HCEC 1CT (cell line): ENCODE measurements at regions not wholly inside any gene's neighbourhood (a gene's known extent, or its start where the extent isn't known, plus 50 kb on each side); places are given as distances from the start of the nearest gene placed in this dataset.
"Not testable (repeated sequence)": the region's sequence is repeated elsewhere in the genome, so short reads cannot be mapped to it uniquely, and the experiment has no call there.

Experiments
- DNase-seq: peaks from one replicate; pipeline ENCODE4 v3.0.0-alpha.2; 2017

DNA sequence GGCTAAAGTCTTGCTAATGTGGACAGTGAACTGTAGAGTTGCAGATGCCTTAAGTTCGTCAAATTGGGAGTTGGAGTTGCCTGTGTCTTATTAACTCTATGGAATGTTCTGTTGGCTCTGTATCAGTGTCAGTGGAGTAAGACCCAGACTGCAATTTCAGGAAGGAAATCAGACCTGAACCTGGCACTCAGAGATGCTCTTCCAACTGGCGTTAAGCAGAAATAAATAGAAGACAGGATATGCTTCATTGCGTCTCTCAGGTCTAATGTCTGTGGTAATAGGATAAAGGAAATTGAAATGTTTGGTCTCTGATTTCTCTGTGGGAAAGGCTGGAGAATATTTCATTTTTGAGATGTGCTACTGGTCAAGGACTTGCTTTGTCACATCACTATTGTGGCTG lies 846.7 kb upstream of the ID2 start:
- DNase-seq = no peak

DNA sequence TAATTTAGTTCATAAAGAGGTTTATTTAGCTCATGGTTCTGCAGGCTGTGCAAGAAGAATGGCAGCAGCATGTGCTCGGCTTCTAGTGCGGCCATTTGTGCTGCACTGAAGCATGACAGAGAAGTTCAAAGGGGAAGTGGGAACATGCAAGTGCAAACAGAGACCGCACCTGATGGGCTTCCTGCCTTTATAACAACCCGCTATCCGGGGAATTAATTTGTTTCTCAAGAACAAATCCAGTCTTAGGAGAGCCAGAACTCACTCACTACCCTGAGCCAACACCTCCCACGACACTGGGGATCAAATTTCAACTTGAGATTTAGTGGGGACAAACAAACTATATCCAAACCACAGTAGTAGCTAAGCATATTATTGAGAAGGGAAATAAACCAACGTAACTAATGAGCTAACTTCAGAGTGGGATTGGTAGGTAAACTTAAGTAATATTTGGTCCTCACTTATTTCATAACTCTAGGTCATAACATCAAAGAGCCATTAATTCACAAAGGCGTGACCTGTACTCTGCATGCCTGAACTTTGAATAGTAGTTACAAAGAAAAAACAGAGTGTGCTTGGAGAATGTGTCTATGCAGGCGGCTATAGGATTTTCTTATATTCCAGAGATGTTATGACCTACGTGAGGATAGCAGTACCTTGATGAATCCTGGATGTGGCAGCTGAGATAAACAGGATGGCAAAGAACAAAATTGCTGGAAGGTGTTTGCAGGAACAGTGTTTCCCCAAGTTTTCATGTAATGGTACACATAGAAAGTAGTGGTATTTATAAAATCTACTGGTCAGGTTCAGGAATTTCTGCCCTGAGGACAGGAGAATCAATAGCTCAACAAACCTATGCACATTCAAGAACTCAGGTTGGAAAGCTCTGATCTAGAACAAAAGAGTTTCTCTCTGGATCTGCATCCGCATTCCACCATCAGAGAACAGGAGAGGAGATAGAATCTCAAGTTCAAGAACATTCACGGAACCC lies 845.9 kb upstream of the ID2 start:
- no peak for DNase-seq

DNA sequence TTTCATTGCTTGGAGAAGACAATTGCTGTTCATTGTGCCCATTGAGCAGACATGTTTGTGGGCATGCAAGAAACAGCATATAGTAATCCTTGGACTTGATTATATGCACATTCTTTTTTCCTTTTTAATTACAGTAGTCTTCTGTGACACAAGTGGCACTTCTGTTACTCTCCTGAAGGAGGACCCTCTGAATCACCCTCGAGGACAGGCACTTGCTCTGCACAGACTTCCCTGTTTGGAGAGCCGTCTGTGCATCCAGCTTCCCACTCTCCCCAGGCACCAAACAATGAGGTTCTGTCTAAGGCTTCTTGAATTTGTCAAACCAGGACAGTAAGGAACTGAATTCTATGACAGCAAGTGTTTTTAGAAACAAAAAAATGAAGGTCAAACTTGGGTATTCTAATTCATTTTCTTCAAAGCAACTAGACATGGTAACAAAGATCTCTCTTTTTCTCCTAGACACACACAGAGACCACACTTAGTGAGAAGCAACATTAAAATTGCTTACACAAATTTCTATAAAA lies 844.6 kb upstream of the ID2 start:
- no peak for DNase-seq

DNA sequence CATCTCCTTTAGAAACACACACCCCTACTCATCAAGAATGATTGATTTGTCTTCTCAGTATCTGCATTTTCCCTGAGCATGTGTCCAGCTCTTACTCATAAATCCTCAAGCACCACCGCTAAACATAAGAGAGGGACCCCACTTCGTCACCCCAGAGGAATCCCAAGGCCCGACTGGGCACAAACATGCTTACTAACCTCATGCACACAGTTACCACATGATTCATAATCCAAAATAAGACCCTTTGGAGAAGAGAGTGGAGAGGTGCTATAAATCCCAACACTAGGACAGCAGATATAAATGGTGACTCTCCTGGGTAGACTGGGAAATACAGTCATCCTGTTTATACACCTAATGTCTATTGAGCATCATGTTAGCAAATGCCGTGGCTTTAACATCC lies 843.2 kb upstream of the ID2 start:
- no peak for DNase-seq

- no peak for DNase-seq
These were observed 841.0 kb upstream of the ID2 start for GRCh38 chr2:7840651-7841380.

DNA sequence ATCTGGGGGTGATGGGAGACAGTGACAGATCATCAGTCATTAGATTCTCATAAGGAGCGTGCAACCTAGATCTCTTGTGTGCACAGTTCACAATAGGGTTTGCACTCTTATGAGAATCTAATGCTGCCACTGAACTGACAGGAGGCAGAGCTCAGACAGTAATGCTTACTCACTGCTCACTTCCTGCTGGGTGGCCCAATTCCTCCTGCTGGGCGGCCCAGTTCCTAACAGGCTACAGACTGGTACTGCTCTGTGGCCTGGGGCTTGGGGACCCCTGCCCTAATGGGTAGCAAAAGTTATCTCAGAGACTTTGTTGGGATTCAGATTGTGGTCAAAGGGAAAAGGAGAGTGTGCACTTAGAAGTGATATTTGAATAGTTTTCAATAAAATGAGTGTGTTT lies 840.1 kb upstream of the ID2 start:
- DNase-seq = no peak

GRCh38 chr2:7844414-7844965 lies 837.4 kb upstream of the ID2 start:
- DNase-seq = no peak

DNA sequence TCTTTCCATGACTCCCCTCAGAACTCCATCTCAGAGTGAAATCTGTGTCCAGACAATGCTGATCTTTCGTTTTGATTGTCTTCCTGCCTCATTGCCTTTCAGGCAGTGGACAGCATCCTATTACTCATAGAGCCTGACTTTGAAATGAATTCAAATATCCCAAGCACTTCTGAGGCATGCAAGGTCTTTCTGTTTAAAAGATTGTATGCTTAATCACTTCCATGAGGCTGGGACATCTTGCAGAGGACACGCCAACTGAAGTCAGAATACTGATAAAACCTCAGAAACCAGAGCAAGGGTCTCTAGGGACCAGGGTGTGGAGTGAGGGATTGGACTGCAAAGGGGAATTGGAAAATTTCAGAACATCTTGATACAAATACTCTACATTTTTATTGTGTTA lies 836.5 kb upstream of the ID2 start:
- no peak for DNase-seq

DNA sequence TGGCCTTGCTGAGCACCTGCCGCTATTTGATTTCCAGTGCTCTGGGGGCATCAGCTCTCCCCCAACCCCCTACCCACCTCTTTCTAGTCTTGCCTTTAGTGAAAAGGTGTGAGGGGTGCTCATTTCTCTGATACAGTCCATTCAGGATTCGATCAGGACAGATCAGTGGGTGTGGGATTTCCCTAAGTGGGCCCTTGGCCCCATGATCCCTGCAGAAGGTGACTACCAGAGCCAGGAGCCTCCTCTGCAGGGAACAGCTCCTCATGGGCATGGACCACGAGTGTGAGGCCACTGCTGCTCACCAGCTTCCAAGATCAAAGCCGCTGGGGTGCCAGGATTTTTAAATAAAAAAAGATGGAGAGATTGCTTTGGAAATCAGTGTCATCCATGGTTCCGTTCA lies 835.2 kb upstream of the ID2 start:
- DNase-seq = no peak

DNA sequence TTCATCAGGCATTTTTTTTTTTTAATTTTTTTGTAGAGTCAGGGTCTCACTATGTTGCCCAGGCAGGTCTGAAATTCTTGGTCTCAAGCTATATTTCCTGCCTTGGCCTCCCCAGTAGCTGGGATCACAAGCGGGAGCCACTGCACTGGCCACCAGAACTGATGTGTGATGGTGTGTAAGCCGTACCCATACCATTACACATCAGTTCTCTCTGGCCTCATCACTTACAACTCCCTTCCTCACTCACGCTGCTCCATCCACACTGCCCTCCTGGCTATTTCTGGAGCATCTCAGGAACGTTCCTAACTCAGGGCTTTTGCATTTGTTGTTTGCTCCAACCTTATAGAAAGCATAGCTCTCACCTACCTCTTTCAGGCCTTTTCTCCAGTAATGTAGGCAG lies 834.5 kb upstream of the ID2 start:
- DNase-seq = no peak

DNA sequence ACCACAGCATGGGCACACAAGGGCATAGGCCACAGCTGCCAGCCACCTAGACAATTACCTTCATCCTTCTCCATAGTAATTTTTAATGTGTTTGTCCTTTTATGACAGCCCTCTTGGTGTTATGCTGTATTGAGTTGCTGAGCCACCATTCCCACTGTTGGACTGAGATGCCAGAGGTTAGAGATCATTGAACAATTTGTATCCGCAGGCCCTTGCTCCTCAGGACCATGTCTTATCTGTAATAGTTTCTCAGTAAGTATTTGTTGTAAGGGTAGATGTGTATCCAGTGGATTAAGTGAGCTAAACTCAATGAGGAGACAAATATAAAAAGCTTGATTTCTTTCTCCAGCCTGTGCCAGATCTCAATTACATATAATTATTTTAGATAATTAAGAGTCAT lies 832.8 kb upstream of the ID2 start:
- DNase-seq = no peak

DNA sequence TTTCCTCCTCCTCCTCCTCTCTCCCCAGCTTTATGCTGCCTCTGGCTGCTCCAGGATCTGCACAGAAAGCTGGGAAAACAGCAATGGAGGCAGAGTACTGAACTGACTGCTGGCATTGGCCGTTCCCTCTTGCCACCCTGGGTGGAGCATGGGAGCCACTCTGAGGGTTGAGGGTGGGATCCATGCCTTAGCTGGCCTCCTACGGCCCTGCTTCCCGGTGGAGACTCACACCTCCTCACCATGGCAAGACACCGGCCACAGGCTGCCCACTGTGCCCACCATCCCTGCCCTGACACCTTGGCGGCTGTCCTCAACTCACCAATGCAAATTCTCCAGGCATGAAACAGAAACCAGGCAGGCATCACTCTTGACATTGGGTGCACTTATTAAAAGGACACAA lies 832.3 kb upstream of the ID2 start:
- DNase-seq = no peak

DNA sequence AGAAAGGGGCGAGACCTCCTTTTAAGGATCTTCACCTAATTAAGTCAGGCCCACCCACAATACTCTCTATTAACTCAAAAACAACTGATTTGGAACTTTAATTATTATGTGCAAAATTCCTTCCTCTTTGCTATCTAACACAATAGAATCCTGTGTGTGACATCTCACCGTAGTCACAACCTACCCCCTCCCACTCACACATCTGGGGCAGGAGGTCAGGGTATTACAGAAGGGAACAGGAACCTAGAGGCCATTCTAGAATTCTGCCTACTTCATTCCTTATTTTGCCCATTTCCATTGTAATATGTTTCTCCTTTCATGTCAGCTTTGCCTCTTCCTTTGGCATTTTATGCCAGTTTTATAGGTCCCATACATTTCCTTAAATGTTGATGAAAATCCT lies 829.3 kb upstream of the ID2 start:
- no peak for DNase-seq

DNA sequence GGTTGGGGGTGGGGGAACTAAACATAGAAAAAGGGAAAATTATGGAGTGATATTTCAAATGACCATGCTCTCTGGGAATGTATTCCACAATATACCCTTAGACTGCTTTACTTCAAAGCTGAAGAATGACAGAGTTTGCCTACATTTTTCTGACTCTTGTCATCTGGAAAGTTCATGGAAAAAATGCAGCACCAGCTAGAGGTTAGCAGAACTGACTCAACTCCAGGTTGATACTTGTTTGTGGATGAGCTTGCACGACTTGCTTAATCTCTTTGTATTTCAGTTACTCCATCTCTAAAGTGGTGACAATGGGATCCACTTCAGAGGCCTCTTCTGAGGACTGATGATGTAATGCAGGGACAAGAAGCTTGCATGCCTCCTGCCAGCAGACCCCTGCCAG lies 824.0 kb upstream of the ID2 start:
- DNase-seq = no peak

DNA sequence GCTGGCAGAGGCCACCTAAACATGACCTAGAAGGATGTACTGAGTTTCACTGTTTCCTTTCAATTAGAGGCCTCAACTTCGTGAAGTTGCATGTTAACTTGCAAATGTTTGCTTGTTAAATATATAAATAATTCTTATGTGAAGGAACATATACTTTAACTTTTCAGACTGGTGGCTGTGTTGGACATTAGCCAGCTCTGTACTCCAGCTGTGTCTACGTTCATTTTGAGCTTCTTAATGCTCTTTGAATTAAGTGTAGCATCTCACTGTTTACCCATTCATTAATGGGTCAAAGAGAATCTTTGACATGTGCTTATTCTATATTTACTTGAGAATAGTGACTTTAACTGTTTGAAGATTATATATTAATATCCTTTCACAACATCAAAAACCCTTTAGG lies 823.2 kb upstream of the ID2 start:
- no peak for DNase-seq

DNA sequence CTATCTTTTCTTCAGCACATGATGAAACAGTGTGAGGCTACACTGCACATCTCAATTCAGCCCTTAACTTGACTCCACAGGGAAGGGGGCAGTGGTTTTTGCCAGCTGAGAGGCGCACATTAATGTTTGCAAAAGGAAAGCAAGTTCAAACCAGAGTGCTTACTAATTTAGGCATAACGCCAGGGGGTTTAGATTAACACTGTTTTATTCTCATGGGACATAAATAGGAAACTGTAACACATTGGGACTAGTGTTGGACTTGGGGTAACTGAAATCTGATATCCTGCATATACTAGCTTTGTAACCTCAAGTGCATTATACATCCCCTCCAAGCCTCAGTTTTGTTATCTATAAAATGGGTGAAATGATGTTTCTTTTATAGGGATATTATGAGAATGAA lies 821.2 kb upstream of the ID2 start:
- no peak for DNase-seq

GRCh38 chr2:7861910-7862702 lies 819.8 kb upstream of the ID2 start:
- DNase-seq = no peak

DNA sequence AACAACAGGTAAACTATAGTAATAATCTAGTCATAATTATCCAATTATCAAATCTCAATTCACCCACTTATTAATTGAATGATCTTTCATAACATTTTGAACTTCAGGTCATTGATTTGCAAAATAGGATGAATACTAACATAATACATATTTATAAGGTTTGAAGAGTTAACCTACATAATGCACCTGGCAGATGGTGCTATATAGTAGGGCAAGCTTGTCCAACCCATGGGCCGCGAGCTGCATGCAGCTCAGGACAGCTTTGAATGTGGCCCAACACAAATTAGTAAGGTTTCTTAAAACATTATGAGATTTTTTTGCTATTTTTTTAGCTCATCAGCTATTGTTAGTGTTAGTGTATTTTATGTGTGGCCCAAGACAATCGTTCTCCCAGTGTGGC lies 815.8 kb upstream of the ID2 start:
- no peak for DNase-seq

DNA sequence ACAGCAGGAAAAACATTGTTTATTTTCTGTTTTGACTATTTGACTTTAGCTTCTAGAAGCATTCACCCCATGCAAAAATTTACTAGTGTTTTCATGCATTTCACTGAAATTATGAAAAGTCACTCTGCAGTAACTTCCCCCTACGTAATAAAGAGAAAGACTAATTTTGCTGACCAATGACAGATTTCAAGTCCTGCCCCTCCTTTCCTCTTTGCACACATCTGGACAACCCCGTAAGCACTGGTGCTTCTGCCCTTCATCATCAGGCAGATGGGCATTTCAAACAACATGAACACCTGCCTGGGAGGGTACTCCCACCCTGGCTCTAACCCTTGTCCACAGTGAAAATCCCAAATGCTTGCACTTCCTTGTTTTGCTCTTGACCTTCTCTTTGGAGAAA lies 815.0 kb upstream of the ID2 start:
- no peak for DNase-seq

DNA sequence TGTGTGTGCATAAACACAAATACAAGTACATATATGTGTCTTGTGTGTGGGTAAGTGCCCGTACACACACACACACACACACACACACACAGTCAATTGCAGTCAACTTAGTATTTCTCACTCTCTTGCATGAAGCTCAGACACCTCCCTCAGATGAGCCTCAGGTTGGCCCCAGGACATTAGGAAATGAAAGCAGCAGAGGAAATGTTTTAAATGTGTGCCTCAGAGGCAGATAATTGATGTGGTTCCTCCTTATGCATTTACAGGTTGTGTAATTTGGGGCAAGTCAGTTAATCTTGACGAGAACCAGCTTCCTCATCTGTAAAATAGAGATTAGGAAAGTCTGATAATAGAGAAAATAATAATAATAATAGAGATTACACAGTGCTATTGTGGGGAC lies 814.0 kb upstream of the ID2 start:
- DNase-seq = no peak

DNA sequence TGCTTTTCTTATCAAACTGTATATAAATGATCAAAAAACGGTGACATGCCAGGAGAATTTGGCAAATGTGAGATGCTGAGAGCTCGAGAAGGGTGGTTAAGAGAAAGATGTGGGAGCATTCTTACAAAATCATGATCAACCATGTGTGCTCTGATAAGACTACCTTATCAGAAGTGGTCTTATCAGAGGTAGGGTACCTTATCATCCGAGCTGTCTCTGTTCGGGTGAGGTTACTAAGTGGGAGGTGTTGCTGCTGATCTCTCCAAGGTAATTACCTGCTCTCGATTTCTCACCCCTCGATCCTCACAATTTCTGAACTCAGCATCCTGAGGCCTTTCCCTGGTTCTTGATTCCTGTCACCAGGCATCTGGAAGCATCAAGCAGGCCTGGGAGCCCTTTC lies 813.0 kb upstream of the ID2 start:
- DNase-seq = no peak

DNA sequence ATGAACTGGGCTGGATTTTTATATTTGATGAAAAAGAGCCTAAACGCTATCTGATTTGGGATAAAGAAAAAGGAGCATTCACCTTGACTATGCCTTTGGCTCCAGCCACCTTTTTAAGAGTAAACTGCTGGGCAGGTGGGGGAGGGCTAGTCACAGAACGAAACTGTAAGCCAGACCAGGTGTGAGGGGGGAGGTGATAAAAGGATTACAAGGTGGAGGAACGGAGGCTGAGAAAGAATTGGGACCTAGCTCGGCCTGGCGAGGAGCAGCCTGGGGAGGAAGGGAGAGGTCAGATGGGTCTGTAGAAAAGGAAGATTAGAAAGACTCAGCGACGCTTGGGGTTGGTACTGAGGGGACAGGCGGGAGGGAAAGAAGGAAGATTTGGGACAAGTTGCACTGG lies 805.4 kb upstream of the ID2 start:
- not testable (repeated sequence) for DNase-seq

GRCh38 chr2:7878266-7878665 lies 803.6 kb upstream of the ID2 start:
- DNase-seq = not testable (repeated sequence)
